ENCODE measurements at regions not wholly inside any gene's neighbourhood (a gene's known extent, or its start where the extent isn't known, plus 50 kb on each side); places are given as distances from the start of the nearest gene placed in this dataset.

DNA sequence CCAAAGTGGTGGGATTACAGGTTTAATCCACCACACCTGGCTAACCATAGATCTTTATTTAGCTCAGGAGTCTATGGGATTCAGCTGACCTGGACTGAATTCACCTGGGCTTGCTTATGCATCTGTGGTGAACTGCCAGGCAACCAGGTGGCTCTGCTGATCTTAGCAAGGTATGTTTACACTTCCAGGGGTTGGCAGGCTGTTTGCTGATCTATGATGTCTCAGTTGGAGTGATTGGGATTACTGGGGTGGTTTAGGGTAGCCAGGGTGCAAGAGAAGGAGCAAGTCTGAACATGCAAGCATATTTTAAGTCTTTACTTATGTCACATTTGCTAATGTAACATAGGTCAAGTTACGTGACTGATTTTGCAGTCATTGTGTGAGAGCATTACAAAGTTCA lies 63.6 kb upstream of the JAK2 start:
- no peak for DNase-seq

DNA sequence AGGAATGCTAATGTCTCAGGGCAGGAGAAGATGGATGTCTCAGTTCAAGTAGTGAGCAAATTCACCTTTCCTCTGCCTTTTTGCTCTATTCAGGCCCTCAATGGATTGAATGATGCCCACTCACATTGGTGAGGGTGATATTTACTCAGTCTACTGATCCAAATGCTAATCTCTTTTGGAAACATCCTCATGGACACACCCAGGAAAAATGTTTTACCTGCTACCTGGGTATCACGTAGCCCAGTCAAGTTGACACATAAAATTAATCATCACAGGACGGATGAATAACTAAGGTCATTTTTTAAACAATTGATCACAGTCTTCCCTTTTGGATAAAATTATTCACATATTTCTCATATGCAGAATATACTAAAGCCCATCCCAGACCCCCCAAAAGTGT lies 63.0 kb upstream of the JAK2 start:
- no peak for DNase-seq

DNA sequence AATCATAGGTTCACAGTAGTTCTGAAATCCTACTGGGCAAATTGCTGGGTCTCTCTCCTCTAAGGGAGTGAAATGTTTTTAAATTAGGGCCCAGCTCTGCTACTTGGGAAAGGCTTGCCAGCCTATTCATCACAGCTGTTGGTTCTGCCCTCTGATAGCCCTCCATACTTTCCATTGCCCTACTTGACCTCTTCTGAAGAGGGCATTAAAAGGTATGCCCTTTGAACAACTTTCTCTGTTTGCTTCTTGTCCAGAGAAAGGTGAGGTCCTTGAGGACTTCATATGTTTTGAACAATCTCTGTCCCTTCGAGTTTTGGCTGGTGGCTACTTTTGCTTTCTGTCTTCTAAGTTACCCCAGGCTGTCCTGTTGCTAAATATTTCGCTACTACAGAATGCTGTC lies 62.3 kb upstream of the JAK2 start:
- DNase-seq: no peak

DNA sequence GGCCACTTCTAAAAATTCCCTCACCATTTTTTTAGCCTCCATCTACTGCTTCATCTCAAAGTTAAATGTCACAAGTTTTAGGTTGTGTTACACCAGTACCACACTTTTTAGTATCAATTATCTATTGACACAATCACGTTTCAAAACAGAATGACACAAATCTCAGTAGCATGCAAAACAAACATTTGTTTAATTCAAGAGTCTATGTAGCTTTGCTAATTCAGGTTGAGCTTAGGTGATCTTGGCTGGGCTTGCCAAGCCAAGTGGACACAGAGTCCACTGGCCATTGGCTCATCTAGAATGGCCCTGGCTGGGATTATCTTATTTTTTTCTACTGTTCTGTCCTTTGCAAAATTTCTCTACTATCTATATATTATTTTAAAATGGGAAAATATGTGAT lies 61.9 kb upstream of the JAK2 start:
- no peak for DNase-seq

DNA sequence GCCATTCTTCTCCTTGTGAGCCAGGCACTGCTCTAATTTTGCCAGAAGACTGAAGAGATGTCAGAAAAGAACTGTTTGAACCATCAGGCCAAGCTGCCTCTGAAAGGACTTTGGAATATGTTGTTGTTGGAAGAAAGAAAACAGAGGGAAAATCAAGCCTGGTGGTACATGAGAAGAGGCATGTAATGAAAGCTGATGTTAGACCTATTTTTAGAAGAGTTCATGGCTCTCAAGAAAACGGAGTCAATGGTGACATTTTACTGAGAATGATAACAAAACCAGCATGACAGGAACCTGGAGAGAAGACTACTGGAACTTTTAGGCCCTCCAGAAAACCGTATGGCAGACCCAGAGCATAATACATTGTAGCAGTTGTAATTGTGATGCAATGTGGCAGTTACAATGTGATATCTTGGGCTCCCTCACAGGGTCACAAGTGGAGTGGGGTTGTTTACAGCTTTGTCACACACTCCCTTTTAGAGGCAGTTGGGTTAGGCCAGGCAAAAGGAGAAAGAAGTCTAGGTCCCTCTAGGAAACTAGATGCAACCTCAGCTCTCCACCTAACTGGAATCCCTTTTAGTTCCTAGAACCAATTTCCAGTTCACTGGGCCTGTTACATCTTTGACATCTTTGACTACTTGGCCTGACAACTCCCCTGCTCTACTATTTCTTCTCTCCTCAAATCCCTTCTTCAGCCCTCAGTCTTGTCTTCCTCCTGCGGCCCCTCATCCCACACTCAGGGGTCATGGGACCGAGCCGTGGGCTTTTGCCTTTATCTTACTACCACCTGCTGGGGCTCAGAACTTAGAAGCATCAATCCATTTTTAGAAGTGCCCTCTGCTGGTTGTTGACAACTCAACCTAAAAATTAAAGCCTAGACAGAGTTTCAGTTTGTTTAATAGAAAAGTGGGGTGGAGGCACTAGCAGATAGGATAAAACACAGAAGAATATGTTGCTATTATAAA lies 61.2 kb upstream of the JAK2 start:
- DNase-seq: peak; percentile 6

DNA sequence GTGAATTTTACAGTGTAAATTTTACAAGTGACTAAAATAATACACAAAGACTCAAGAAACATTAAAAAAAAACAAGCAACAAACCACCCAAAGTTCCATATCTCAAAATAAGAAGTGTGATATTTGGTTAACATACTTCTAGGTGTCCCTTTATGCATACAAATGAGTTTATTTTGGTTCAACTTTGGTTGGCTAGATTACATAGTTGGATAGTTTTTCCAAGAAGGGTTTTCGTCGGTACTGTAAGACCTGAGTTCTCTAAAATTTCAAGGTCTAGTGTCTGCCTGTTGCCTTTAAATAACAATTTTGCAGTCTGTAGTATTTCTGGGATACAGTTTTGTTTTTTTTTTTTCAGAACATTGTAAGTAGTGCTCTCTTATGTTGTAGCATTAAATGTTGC lies 58.8 kb upstream of the JAK2 start:
- DNase-seq: no peak

DNA sequence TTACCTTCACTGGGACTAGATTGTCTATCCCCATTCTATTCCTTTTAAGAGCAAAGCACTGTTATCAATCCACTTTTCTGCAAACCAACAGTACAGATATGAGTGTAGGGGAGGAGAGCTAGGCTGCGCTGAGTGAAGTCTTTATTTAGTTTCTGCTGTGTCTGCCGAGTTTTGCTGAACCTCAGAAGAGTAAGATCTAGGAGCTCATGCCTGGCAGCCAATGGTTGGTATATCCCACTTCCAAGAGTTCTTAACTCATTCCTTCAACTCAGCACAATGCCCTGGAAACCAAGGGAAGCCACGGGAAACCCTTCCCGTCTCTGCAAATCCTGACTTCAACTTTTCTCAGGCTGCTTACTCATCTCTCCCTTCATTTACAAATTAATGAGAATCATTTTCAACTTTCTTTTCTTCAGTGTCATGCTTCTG lies 58.0 kb upstream of the JAK2 start:
- DNase-seq: no peak

DNA sequence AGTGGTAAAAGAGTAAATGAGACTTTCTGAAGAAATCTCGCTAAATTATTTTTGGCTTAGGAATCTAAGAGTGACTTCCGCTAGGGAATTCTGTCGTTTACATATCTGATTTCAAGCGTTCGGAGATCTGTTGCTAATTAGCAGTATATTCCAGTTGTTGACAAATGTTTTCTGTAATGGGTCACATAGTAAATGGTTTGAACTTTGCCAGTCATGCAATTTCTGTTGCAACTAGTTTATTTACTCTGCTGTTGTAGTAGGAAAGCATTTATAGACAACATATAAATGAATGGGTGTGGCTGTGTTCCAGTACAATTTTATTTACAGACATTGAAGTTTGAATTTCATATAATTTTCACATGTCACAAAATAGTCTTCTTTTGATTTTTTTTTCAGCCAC lies 57.4 kb upstream of the JAK2 start:
- no peak for DNase-seq

DNA sequence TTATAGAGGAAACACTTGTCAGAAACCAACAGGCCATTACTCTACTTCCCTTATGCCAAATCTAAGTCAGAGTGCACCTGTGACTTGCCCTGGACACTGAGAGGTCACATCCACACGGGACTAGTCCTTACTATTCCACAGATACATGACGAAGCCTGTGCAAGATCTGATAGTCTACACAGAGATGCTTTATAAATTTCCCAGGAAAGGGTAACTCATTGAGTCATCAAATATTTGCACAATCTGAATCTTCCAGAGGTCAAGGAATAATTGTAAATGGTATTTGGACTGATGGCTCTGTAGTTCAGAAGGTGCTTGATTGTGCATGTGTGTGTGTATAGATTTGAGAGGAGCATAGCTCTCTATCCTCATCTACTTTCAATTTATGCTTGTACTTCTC lies 55.2 kb upstream of the JAK2 start:
- DNase-seq: no peak

DNA sequence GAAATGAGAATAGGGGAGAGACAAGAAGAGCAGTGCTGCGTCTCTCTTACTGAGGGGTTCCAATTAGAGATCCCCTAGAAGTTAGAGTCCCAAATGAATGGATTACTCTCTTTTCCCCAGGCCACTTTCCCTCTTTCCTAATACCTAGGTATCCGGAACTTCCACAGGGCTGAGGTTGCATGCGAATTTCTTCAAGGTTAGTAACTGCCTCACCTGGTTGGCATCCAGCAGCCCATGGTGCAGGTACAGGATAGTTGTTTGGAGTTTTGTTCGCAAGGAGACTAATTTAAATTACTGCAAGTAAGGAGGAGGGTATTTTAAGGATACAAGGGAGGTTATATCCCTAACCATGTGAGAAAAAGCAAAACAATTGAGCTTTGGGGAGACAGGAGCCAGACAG lies 52.4 kb upstream of the JAK2 start:
- no peak for DNase-seq

DNA sequence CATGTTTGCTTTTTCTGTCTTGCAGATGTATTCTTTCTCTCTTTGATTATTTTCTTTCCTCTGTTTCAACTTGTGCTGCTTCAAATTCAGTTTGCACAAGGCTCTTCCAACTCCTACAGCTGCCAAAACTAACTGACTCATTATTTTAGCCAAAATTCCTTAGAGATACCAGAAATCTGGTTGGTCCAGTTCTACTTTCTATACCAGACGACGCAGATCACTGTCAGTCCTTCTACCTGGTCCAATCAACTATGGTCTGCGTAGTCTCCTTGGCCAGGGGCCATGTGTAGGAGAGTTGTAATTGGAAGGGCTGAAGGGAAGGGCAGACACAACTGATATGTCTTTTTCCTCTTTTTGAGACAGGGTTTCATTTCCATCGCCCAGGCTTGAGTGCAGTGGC lies 51.9 kb upstream of the JAK2 start:
- DNase-seq: no peak

DNA sequence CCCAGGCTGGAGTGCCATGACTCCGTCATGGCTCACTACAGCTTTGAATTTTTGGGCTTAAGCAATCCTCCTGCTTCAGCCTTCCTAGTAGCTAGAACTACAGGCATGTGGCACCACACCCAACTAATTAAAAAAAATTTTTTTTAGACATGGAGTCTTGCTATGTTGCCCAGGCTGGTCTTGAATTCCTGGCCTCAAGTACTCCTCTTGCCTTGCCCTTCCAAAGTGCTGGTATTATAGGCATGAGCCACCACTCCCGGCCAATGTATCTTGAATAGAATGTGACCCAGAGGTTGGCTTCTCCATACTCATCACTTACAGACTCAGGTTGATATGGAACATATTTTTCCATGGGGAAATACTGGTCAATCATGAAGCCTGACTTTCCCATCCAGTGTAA lies 51.2 kb upstream of the JAK2 start:
- DNase-seq: no peak

DNA sequence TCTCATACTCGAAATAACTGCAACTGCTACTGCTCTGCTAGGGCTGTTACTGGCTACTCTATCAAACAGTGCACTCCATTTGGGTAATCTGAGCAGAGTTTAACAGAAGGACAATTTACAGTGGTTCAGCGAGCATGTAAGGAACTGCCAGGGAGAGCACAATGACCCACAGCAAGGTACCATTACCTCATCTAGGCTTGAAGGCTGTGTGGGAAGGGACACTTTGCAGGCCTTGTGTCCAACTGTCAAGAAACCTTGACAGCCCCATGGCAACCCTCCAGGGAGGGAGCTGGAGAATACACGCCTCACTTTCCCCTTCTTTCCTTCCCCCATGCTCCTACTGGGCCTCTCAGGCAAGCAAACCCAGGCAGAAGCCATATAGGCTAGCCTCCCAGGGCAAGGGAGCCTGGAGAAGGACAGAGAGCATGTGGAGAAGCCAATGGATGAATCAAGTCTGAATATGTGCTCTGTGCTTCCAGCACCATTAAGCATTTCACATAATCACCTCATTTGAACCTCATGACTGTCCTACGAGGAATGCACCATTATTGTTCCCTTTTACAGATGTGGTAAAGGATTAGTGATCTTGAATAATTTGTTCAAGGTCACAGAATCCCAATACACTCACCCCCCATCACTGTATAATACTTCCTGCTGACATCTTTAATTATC lies 49.9 kb upstream of the JAK2 start:
- no peak for DNase-seq

Data from COR-L47 (cell line).